HG03460 (cell line): ENCODE measurements at regions not wholly inside any gene's neighbourhood (a gene's known extent, or its start where the extent isn't known, plus 50 kb on each side); places are given as distances from the start of the nearest gene placed in this dataset.

Source experiments
- ATAC-seq: cut with Tn5 transposase; IDR thresholded peaks from one replicate; pipeline ENCODE4 v1.9.1; 2021; ENCODE audit not compliant: unreplicated experiment

GRCh38 chr13:21817878-21818277, 147.0 kb downstream of the FGF9 start:
- no peak for ATAC-seq

- no peak for ATAC-seq
Observed at GRCh38 chr13:21822029-21822428, 151.2 kb downstream of the FGF9 start.

GRCh38 chr13:21823416-21823815, 152.5 kb downstream of the FGF9 start:
- no peak for ATAC-seq

GRCh38 chr13:21823949-21824348, 153.1 kb downstream of the FGF9 start:
- no peak for ATAC-seq

GRCh38 chr13:21825186-21825585, 154.3 kb downstream of the FGF9 start:
- no peak for ATAC-seq

GRCh38 chr13:21825801-21826200, 154.9 kb downstream of the FGF9 start:
- no peak for ATAC-seq

GRCh38 chr13:21826214-21827015, 155.5 kb downstream of the FGF9 start:
- ATAC-seq: no peak

- ATAC-seq: no peak
Observed at GRCh38 chr13:21831654-21832324, 160.9 kb downstream of the FGF9 start.

GRCh38 chr13:21833921-21834320, 163.0 kb downstream of the FGF9 start:
- ATAC-seq: no peak

- ATAC-seq: no peak
Observed at GRCh38 chr13:21834521-21834920, 163.6 kb downstream of the FGF9 start.

- no peak for ATAC-seq
Observed at GRCh38 chr13:21837288-21837687, 166.4 kb downstream of the FGF9 start.

- no peak for ATAC-seq
Observed at GRCh38 chr13:21837841-21838551, 167.1 kb downstream of the FGF9 start.

- no peak for ATAC-seq
Observed at GRCh38 chr13:21846605-21847004, 175.7 kb downstream of the FGF9 start.

- peak; percentile 81 for ATAC-seq
Observed at GRCh38 chr13:21849323-21849722, 178.4 kb downstream of the FGF9 start.

- ATAC-seq: no peak
Observed at GRCh38 chr13:21850013-21851006, 179.4 kb downstream of the FGF9 start.

GRCh38 chr13:21852043-21852442, 181.2 kb downstream of the FGF9 start:
- ATAC-seq: no peak

GRCh38 chr13:21853779-21854178, 182.9 kb downstream of the FGF9 start:
- no peak for ATAC-seq

GRCh38 chr13:21868823-21869222, 197.9 kb downstream of the FGF9 start:
- no peak for ATAC-seq

- ATAC-seq: no peak
Observed at GRCh38 chr13:21871382-21871781, 200.5 kb downstream of the FGF9 start.

- ATAC-seq: no peak
Observed at GRCh38 chr13:21871919-21872318, 201.0 kb downstream of the FGF9 start.

- no peak for ATAC-seq
Observed at GRCh38 chr13:21872795-21873194, 201.9 kb downstream of the FGF9 start.
